A549 (cell line): ENCODE measurements at regions not wholly inside any gene's neighbourhood (a gene's known extent, or its start where the extent isn't known, plus 50 kb on each side); places are given as distances from the start of the nearest gene placed in this dataset.

ENCODE experiments used
- BHLHE40 ChIP-seq: IDR thresholded peaks from 2 replicates; pipeline ENCODE4 v1.6.1; 2012; ENCODE audit warnings: low read depth, low read length, inconsistent platforms
- CEBPB ChIP-seq, 2 experiments: fragments of >200 bp in 1 of 2; sonication (Bioruptor Twin) in 1 of 2; formaldehyde crosslinking in 1 of 2; IDR thresholded peaks; 2 replicates each; pipeline ENCODE4 v1.6.1; 2012 to 2016
- CHD2 ChIP-seq: fragments of 150-350 bp; IDR thresholded peaks from 2 replicates; pipeline ENCODE4 v1.6.1; 2014; ENCODE audit warnings: low read length; ENCODE audit not compliant: partially characterized antibody
- EP300 ChIP-seq, 2 experiments: fragments of >200 bp; sonication (Bioruptor Twin); formaldehyde crosslinking; IDR thresholded peaks; 2 replicates in 1 of 2; 3 replicates in 1 of 2; pipeline ENCODE4 v1.6.1; 2016 to 2017
- ESRRA ChIP-seq: fragments of 150-350 bp; IDR thresholded peaks from 2 replicates; pipeline ENCODE4 v1.6.1; 2014; ENCODE audit warnings: mild to moderate bottlenecking, low read length, borderline replicate concordance
- MAZ ChIP-seq: fragments of 150-350 bp; IDR thresholded peaks from 2 replicates; pipeline ENCODE4 v1.6.1; 2014; ENCODE audit warnings: antibody characterized with exemption, low read depth, low read length, borderline replicate concordance
- NR3C1 ChIP-seq: fragments of >200 bp; sonication (Bioruptor Twin); formaldehyde crosslinking; IDR thresholded peaks from 3 replicates; pipeline ENCODE4 v1.6.1; 2017
- POLR2A ChIP-seq: IDR thresholded peaks from 2 replicates; pipeline ENCODE4 v1.6.1; 2012; ENCODE audit warnings: mild to moderate bottlenecking, low read length
- RAD21 ChIP-seq, 2 experiments: fragments of >200 bp in 1 of 2; sonication (Bioruptor Twin) in 1 of 2; formaldehyde crosslinking in 1 of 2; IDR thresholded peaks in 1 of 2; conservative IDR thresholded peaks in 1 of 2; 2 replicates in 1 of 2; 3 replicates in 1 of 2; pipeline ENCODE4 v1.6.1; 2012 to 2018; ENCODE audit warnings: inconsistent platforms in 1 of 2
- TF ChIP-seq, protein P1 (sequence below): fragments of >200 bp; sonication (Bioruptor Twin); formaldehyde crosslinking; IDR thresholded peaks from 3 replicates; pipeline ENCODE4 v1.5.1; 2016
- TF ChIP-seq, protein P2 (sequence below): IDR thresholded peaks from 2 replicates; pipeline ENCODE4 v1.6.1; 2012
- TF ChIP-seq, protein P3 (sequence below): fragments of >200 bp; sonication (Bioruptor Twin); formaldehyde crosslinking; IDR thresholded peaks from 3 replicates; pipeline ENCODE4 v1.6.1; 2016
- TF ChIP-seq, protein P4 (sequence below): fragments of 450-650 bp; IDR thresholded peaks from 2 replicates; pipeline ENCODE4 v1.6.1; 2014; ENCODE audit warnings: antibody characterized with exemption

DNA sequence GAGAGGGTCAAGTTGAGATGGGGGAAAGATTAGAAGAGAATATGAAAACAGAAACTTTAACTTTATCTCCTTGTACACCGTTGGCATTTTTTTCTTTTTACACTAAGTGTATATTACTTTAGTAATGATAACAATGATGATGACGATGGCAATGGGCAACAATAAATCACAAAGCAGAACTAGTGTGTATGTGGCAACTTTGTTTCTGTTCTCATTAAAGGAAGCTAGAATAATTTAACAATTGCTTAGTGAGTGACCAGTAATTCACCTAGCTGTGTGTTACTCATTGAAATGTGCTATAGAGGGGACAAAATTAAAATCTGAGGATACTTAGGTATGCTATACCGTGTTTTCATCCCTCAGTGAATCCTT lies 318.5 kb upstream of the TBL1XR1 start:
- TF ChIP-seq, protein P1, sequence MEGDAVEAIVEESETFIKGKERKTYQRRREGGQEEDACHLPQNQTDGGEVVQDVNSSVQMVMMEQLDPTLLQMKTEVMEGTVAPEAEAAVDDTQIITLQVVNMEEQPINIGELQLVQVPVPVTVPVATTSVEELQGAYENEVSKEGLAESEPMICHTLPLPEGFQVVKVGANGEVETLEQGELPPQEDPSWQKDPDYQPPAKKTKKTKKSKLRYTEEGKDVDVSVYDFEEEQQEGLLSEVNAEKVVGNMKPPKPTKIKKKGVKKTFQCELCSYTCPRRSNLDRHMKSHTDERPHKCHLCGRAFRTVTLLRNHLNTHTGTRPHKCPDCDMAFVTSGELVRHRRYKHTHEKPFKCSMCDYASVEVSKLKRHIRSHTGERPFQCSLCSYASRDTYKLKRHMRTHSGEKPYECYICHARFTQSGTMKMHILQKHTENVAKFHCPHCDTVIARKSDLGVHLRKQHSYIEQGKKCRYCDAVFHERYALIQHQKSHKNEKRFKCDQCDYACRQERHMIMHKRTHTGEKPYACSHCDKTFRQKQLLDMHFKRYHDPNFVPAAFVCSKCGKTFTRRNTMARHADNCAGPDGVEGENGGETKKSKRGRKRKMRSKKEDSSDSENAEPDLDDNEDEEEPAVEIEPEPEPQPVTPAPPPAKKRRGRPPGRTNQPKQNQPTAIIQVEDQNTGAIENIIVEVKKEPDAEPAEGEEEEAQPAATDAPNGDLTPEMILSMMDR: no peak
- TF ChIP-seq BHLHE40 (no peak), POLR2A (no peak), NR3C1 (no peak), CEBPB (IDR thresholded peaks at IDR 0.05) (no peak), MAZ (no peak), CHD2 (no peak), RAD21 (conservative IDR thresholded peaks at IDR 0.05 in 1 of 2, IDR thresholded peaks at IDR 0.05 in 1 of 2) (no peak), ESRRA (no peak), EP300 (IDR thresholded peaks at IDR 0.05) (no peak)
- TF ChIP-seq, protein P2, sequence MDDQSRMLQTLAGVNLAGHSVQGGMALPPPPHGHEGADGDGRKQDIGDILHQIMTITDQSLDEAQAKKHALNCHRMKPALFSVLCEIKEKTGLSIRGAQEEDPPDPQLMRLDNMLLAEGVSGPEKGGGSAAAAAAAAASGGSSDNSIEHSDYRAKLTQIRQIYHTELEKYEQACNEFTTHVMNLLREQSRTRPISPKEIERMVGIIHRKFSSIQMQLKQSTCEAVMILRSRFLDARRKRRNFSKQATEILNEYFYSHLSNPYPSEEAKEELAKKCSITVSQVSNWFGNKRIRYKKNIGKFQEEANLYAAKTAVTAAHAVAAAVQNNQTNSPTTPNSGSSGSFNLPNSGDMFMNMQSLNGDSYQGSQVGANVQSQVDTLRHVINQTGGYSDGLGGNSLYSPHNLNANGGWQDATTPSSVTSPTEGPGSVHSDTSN: no peak
- TF ChIP-seq, protein P3, sequence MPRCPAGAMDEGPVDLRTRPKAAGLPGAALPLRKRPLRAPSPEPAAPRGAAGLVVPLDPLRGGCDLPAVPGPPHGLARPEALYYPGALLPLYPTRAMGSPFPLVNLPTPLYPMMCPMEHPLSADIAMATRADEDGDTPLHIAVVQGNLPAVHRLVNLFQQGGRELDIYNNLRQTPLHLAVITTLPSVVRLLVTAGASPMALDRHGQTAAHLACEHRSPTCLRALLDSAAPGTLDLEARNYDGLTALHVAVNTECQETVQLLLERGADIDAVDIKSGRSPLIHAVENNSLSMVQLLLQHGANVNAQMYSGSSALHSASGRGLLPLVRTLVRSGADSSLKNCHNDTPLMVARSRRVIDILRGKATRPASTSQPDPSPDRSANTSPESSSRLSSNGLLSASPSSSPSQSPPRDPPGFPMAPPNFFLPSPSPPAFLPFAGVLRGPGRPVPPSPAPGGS: no peak
- TF ChIP-seq, protein P4, sequence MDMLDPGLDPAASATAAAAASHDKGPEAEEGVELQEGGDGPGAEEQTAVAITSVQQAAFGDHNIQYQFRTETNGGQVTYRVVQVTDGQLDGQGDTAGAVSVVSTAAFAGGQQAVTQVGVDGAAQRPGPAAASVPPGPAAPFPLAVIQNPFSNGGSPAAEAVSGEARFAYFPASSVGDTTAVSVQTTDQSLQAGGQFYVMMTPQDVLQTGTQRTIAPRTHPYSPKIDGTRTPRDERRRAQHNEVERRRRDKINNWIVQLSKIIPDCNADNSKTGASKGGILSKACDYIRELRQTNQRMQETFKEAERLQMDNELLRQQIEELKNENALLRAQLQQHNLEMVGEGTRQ: no peak
